ENCODE measurements at regions not wholly inside any gene's neighbourhood (a gene's known extent, or its start where the extent isn't known, plus 50 kb on each side); places are given as distances from the start of the nearest gene placed in this dataset.

- H3K79me2 ChIP-seq = no peaks in the 10 kb centered on the region
- no peak overlapping the region for H3K27ac ChIP-seq
- no peaks in the 10 kb centered on the region for H3K4me1 ChIP-seq
- H3K4me2 ChIP-seq (ENCODE audit: low read length) = no peak overlapping the region
- TF ChIP-seq, protein P1, sequence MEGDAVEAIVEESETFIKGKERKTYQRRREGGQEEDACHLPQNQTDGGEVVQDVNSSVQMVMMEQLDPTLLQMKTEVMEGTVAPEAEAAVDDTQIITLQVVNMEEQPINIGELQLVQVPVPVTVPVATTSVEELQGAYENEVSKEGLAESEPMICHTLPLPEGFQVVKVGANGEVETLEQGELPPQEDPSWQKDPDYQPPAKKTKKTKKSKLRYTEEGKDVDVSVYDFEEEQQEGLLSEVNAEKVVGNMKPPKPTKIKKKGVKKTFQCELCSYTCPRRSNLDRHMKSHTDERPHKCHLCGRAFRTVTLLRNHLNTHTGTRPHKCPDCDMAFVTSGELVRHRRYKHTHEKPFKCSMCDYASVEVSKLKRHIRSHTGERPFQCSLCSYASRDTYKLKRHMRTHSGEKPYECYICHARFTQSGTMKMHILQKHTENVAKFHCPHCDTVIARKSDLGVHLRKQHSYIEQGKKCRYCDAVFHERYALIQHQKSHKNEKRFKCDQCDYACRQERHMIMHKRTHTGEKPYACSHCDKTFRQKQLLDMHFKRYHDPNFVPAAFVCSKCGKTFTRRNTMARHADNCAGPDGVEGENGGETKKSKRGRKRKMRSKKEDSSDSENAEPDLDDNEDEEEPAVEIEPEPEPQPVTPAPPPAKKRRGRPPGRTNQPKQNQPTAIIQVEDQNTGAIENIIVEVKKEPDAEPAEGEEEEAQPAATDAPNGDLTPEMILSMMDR (IDR thresholded peaks at IDR 0.05) = no peak
- no peaks in the 10 kb centered on the region for H3K36me3 ChIP-seq (ENCODE audit: control insufficient read depth, insufficient read depth, low read length)
- H3K9me3 ChIP-seq (ENCODE audit: control insufficient read depth, low read length) = no peaks in the 10 kb centered on the region
- no peak overlapping the region for H3K4me3 ChIP-seq (ENCODE audit: low read depth, low read length)
- no peak overlapping the region for H3K9ac ChIP-seq
- no peaks in the 10 kb centered on the region for H3K27me3 ChIP-seq (ENCODE audit: control insufficient read depth, insufficient read depth, low read length)
- H2AFZ ChIP-seq = no peak overlapping the region
Measured at GRCh38 chr11:15370495-15371147, 255.9 kb downstream of the INSC start.

DNA sequence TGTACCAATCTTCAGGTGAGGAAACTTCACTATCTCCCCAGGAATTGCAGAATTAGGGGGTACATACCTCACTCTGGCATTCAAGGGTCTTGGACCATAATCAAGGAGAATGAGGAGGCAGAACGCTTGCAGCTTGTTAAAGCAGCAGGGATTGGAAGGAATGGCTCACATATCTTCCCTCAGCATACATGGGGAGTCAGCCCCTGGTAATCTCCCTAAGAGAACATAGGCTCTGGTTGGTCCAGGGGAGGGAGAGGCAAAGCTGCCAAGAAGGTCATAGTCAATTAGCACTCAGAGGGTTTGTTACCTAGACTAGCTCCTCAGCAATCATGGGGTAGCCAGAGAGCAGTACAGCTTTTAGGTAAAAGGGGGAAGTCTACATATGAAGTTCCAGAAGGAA, 256.8 kb downstream of the INSC start:
- Histone ChIP-seq H3K4me2 (ENCODE audit: low read length) (no peak overlapping the region), H3K9me3 (ENCODE audit: control insufficient read depth, low read length) (no peaks in the 10 kb centered on the region), H3K4me1 (no peaks in the 10 kb centered on the region), H3K79me2 (no peaks in the 10 kb centered on the region), H3K9ac (no peak overlapping the region), H3K4me3 (ENCODE audit: low read depth, low read length) (no peak overlapping the region), H3K27me3 (ENCODE audit: control insufficient read depth, insufficient read depth, low read length) (no peaks in the 10 kb centered on the region), H2AFZ (no peak overlapping the region), H3K27ac (no peak overlapping the region), H3K36me3 (ENCODE audit: control insufficient read depth, insufficient read depth, low read length) (no peaks in the 10 kb centered on the region)
- TF ChIP-seq, protein P1 (IDR thresholded peaks at IDR 0.05) = no peak

DNA sequence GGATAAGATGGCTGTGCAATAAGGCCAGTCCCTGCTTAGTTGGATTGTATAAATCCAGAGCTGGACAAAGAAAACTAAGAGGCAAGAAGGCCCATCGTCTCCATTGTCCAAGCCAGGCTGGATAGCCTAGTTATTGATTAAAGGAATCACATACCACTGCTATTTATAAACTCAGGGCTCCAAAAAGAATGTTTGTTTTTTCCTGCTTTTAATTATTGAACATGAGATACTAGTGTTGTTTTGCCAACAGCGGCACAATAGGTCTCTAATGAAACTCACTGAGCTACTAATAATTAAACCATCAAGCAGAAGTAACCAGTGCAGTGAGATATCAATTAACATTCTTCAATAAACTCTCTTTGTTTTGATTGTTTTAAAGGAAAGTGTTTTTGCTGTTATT, 259.7 kb downstream of the INSC start:
- no peaks in the 10 kb centered on the region for H3K79me2 ChIP-seq
- H3K4me2 ChIP-seq (ENCODE audit: low read length) = no peak overlapping the region
- TF ChIP-seq, protein P1 (IDR thresholded peaks at IDR 0.05) = no peak
- H3K36me3 ChIP-seq (ENCODE audit: control insufficient read depth, insufficient read depth, low read length) = no peaks in the 10 kb centered on the region
- no peaks in the 10 kb centered on the region for H3K27me3 ChIP-seq (ENCODE audit: control insufficient read depth, insufficient read depth, low read length)
- H3K9me3 ChIP-seq (ENCODE audit: control insufficient read depth, low read length) = no peaks in the 10 kb centered on the region
- H3K4me1 ChIP-seq = no peaks in the 10 kb centered on the region
- no peak overlapping the region for H3K27ac ChIP-seq
- H2AFZ ChIP-seq = no peak overlapping the region
- H3K9ac ChIP-seq = no peak overlapping the region
- H3K4me3 ChIP-seq (ENCODE audit: low read depth, low read length) = no peak overlapping the region

DNA sequence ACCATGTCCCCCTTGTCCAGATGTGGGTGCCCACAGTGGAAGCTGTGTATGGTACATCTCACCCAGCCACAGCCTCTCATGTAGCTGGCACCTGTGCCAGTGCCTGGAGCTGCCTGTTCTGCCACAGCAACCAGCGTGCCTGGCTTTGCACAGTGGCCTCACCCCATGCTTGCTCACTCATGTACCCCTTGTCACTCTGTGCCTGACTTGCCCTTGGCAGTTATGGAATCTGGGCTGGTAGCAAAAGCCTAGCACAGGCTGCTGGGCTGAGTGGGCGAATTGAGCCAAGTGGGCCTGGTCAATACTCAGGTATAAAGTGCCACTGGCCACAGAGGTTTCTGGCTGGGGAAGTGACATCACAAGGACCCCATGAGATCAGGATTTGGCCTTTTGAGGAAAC, 264.2 kb downstream of the INSC start:
- Histone ChIP-seq H3K4me3 (ENCODE audit: low read depth, low read length) (no peak overlapping the region), H2AFZ (no peak overlapping the region), H3K27ac (no peak overlapping the region), H3K4me1 (no peaks in the 10 kb centered on the region), H3K4me2 (ENCODE audit: low read length) (no peak overlapping the region), H3K27me3 (ENCODE audit: control insufficient read depth, insufficient read depth, low read length) (no peaks in the 10 kb centered on the region), H3K36me3 (ENCODE audit: control insufficient read depth, insufficient read depth, low read length) (no peaks in the 10 kb centered on the region), H3K9ac (no peak overlapping the region), H3K9me3 (ENCODE audit: control insufficient read depth, low read length) (no peaks in the 10 kb centered on the region), H3K79me2 (no peaks in the 10 kb centered on the region)
- TF ChIP-seq, protein P1 (IDR thresholded peaks at IDR 0.05) = no peak

DNA sequence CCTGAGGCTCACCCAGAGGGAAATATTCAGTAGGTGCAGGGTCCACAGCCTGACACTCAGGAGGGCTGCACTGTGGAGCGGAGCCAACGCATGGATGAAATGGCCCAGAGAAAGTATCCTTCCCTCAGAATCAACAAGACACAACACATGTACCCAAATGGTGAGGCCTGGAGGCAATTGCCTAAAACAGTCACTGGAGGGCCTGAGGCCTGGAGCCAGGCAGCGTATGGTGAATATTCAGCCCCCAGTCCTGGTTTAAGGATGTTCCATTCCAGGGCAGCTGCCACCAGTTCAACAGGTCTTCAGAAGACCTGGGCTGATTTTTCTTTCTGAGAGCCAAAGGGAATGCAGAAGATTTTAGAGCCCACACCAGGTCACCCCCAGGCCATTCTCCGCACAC, 264.8 kb downstream of the INSC start:
- Histone ChIP-seq H3K9me3 (ENCODE audit: control insufficient read depth, low read length) (no peaks in the 10 kb centered on the region), H3K79me2 (no peaks in the 10 kb centered on the region), H2AFZ (no peak overlapping the region), H3K4me1 (no peaks in the 10 kb centered on the region), H3K4me3 (ENCODE audit: low read depth, low read length) (no peak overlapping the region), H3K36me3 (ENCODE audit: control insufficient read depth, insufficient read depth, low read length) (no peaks in the 10 kb centered on the region), H3K27ac (no peak overlapping the region), H3K27me3 (ENCODE audit: control insufficient read depth, insufficient read depth, low read length) (no peaks in the 10 kb centered on the region), H3K4me2 (ENCODE audit: low read length) (no peak overlapping the region), H3K9ac (no peak overlapping the region)
- TF ChIP-seq, protein P1 (IDR thresholded peaks at IDR 0.05) = no peak
